ENCODE measurements at regions not wholly inside any gene's neighbourhood (a gene's known extent, or its start where the extent isn't known, plus 50 kb on each side); places are given as distances from the start of the nearest gene placed in this dataset.
A peak's percentile ranks its signal among the peaks of the same experiment; 100 is the strongest.

DNA sequence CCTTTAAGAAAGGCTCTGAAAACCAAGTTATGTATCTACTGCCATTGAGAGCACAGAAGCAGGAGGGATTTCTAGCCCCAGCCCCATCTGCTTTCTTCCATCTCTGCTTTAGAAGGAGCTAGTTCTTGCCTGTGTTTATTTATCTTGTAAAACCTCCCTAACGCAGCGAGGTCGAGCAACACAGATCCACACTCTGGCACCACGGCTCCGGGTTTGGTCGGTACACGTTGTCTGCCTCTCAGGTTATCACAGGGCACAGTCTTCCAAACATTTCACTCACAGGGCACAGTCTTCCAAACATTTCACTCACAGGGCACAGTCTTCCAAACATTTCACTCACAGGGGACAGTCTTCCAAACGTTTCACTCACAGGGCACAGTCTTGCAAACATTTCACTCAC, 69.7 kb upstream of the TLR3 start:
- Histone ChIP-seq H3K56ac (replicated peaks; ENCODE audit: insufficient read length, low read depth, low read length) (no peak overlapping the region), H3K4me3 (ENCODE audit: extremely low read depth in 1 of 4, insufficient read depth in 2 of 4, low read depth in 3 of 4, low read length in 4 of 4) (no peak overlapping the region), H3K23me2 (ENCODE audit: low read depth, low read length) (no peaks in the 10 kb centered on the region), H3K36me3 (ENCODE audit: control insufficient read depth in 2 of 4, insufficient read depth in 4 of 4, low read length in 3 of 4) (no peaks in the 10 kb centered on the region), H3K27ac (ENCODE audit: low read depth, low read length) (no peak overlapping the region), H4K20me1 (replicated peaks in 1 of 2; ENCODE audit: control insufficient read depth in 1 of 2, insufficient read depth in 2 of 2, low read length in 2 of 2) (no peaks in the 10 kb centered on the region), H2BK20ac (ENCODE audit: low read length) (no peak overlapping the region), H3K9ac (replicated peaks in 1 of 4; ENCODE audit: extremely low read depth in 1 of 4, low read depth in 3 of 4, low read length in 3 of 4) (no peak overlapping the region), H4K5ac (ENCODE audit: insufficient read length, low read depth, low read length) (no peak overlapping the region), H2BK12ac (ENCODE audit: low read depth, low read length) (no peak overlapping the region), H3K4me2 (ENCODE audit: insufficient read depth in 1 of 2, low read depth in 2 of 2, low read length in 2 of 2) (no peak overlapping the region), H4K8ac (ENCODE audit: extremely low read depth, insufficient read depth, low read length) (no peak overlapping the region), H4K91ac (replicated peaks; ENCODE audit: insufficient read length, low read length) (no peak overlapping the region), H3K27me3 (replicated peaks in 1 of 4; ENCODE audit: control insufficient read depth in 3 of 4, extremely low read depth in 1 of 4, insufficient read depth in 3 of 4, low read length in 3 of 4) (0 out of 7 replicates have a peak, but pooled peaks cover 0 to 2% (median 0%) of the 10 kb centered on the region in 4 experiments), H3K4me1 (replicated peaks in 1 of 4; ENCODE audit: control insufficient read depth in 3 of 4, insufficient read depth in 4 of 4, low read length in 3 of 4) (peaks cover 0 to 2% (median 0%) of the 10 kb centered on the region in 4 experiments; a peak in 1 of 7 replicates), H3K9me3 (ENCODE audit: insufficient read depth in 2 of 2, low read depth in 1 of 2, low read length in 1 of 2) (peaks cover 0 to 7% of the 10 kb centered on the region in 2 experiments; a peak in 2 of 4 replicates), H3K79me2 (ENCODE audit: control insufficient read depth in 1 of 2, insufficient read depth in 2 of 2, low read length in 2 of 2) (no peaks in the 10 kb centered on the region), H2AK5ac (ENCODE audit: low read depth, low read length) (no peak overlapping the region), H3K14ac (ENCODE audit: insufficient read length) (no peak overlapping the region), H3K23ac (ENCODE audit: insufficient read length) (no peak overlapping the region), H2BK120ac (replicated peaks; ENCODE audit: low read depth, low read length) (no peak overlapping the region), H2BK5ac (ENCODE audit: low read depth, low read length) (no peak overlapping the region), H2BK15ac (ENCODE audit: low read length) (no peak overlapping the region), H2AFZ (ENCODE audit: low read length) (0 out of 2 replicates have a peak overlapping the region, but pooled peaks have one; percentile 70), H3K4ac (replicated peaks; ENCODE audit: insufficient read length, low read depth, low read length) (no peak overlapping the region), H3K18ac (ENCODE audit: extremely low read depth, low read length) (no peak overlapping the region), H3K79me1 (ENCODE audit: low read depth, low read length) (no peaks in the 10 kb centered on the region)
- POLR2A ChIA-PET (ENCODE audit: partially characterized antibody): no interaction called here
- CTCF ChIA-PET (ENCODE audit: partially characterized antibody): interaction anchor here (0.6 to 1.5 kb wide), 3 partner anchors 24 to 401 kb away, joined by 3 to 4 read pairs (median 3); no protein-coding TSS in a partner anchor
- WGBS, 2 experiments (ENCODE audit: extremely low coverage in 1 of 2, insufficient coverage in 1 of 2, insufficient read length in 1 of 2, insufficient replicate concordance in 2 of 2, low coverage in 1 of 2, low lambda C conversion rate in 2 of 2, missing lambda C conversion rate in 1 of 2): 96% methylated on average over 8 of the region's 8 CpGs; no CpG with 5 or more reads in 1 of the 2 experiments
- DNase-seq (ENCODE audit: low read depth in 1 of 2, low spot score in 2 of 2): no peak
- no peak for TF ChIP-seq POU5F1 (IDR thresholded peaks at IDR 0.05; ENCODE audit: low read depth, low read length)
- no peak for FAIRE-seq

Measured in H1 (cell line).